RWPE2 (cell line): ENCODE measurements at regions not wholly inside any gene's neighbourhood (a gene's known extent, or its start where the extent isn't known, plus 50 kb on each side); places are given as distances from the start of the nearest gene placed in this dataset.

Source experiments
- ATAC-seq: fragments of 200-7000 bp; cut with Tn5 transposase; 3 replicates; pipeline ENCODE4 v1.9.1; 2021; ENCODE audit warnings: low read depth
- DNase-seq: peaks from one replicate; pipeline ENCODE4 v3.0.0-alpha.2; 2020; ENCODE audit warnings: low spot score
- H3K27ac ChIP-seq: fragments of 450-650 bp; 2 replicates; pipeline ENCODE4 v1.5.1; 2017; ENCODE audit warnings: mild to moderate bottlenecking; ENCODE audit not compliant: poor library complexity, severe bottlenecking
- H3K27me3 ChIP-seq: fragments of 250-450 bp; sonication (Bioruptor Pico); 2 replicates; pipeline ENCODE4 v1.5.1; 2021; ENCODE audit warnings: mild to moderate bottlenecking, moderate library complexity; ENCODE audit not compliant: insufficient read depth, poor library complexity, severe bottlenecking
- H3K36me3 ChIP-seq: fragments of 250-450 bp; sonication (Bioruptor Pico); 2 replicates; pipeline ENCODE4 v1.5.1; 2020; ENCODE audit warnings: low read depth, mild to moderate bottlenecking, moderate library complexity
- H3K4me1 ChIP-seq: fragments of 250-450 bp; sonication (Bioruptor Pico); 2 replicates; pipeline ENCODE4 v1.5.1; 2021; ENCODE audit warnings: mild to moderate bottlenecking, moderate library complexity; ENCODE audit not compliant: insufficient read depth, poor library complexity, severe bottlenecking
- H3K4me3 ChIP-seq: fragments of 250-450 bp; sonication (Bioruptor Pico); 2 replicates; pipeline ENCODE4 v1.5.1; 2021; ENCODE audit warnings: mild to moderate bottlenecking, moderate library complexity; ENCODE audit not compliant: severe bottlenecking
- H3K9me3 ChIP-seq: fragments of 250-450 bp; sonication (Bioruptor Pico); 2 replicates; pipeline ENCODE4 v1.5.1; 2021; ENCODE audit warnings: mild to moderate bottlenecking, moderate library complexity; ENCODE audit not compliant: severe bottlenecking
- CTCF ChIP-seq: fragments of 450-650 bp; IDR thresholded peaks from one replicate; pipeline ENCODE4 v1.5.1; 2017; ENCODE audit warnings: mild to moderate bottlenecking, moderate library complexity; ENCODE audit not compliant: poor library complexity, severe bottlenecking

GRCh38 chr7:12089951-12090756, 120.9 kb upstream of the TMEM106B start:
- DNase-seq (no peak), ATAC-seq (no peak)
- no peak overlapping the region for H3K4me3 ChIP-seq
- no peaks in the 10 kb centered on the region for H3K9me3 ChIP-seq
- H3K27ac ChIP-seq, result no peak overlapping the region
- H3K36me3 ChIP-seq, result no peaks in the 10 kb centered on the region
- no peaks in the 10 kb centered on the region for H3K4me1 ChIP-seq
- no peaks in the 10 kb centered on the region for H3K27me3 ChIP-seq
- no peak for TF ChIP-seq CTCF

- no peaks in the 10 kb centered on the region for H3K9me3 ChIP-seq
- H3K4me3 ChIP-seq, result no peak overlapping the region
- DNase-seq, result no peak
- ATAC-seq, result no peak
- no peak for TF ChIP-seq CTCF
- H3K4me1 ChIP-seq, result no peaks in the 10 kb centered on the region
- H3K36me3 ChIP-seq, result no peaks in the 10 kb centered on the region
- no peaks in the 10 kb centered on the region for H3K27me3 ChIP-seq
- H3K27ac ChIP-seq, result no peak overlapping the region
Measured at GRCh38 chr7:12090757-12091221, 120.3 kb upstream of the TMEM106B start.

GRCh38 chr7:12091231-12091630, 119.9 kb upstream of the TMEM106B start:
- H3K4me3 ChIP-seq, result no peak overlapping the region
- no peak for TF ChIP-seq CTCF
- DNase-seq (no peak), ATAC-seq (no peak)
- H3K4me1 ChIP-seq, result no peaks in the 10 kb centered on the region
- no peaks in the 10 kb centered on the region for H3K9me3 ChIP-seq
- H3K36me3 ChIP-seq, result no peaks in the 10 kb centered on the region
- H3K27ac ChIP-seq, result no peak overlapping the region
- H3K27me3 ChIP-seq, result no peaks in the 10 kb centered on the region

- Histone ChIP-seq H3K4me1 (no peaks in the 10 kb centered on the region), H3K9me3 (no peaks in the 10 kb centered on the region), H3K4me3 (no peak overlapping the region), H3K27me3 (no peaks in the 10 kb centered on the region), H3K36me3 (no peaks in the 10 kb centered on the region), H3K27ac (no peak overlapping the region)
- TF ChIP-seq CTCF, result no peak
- ATAC-seq (no peak), DNase-seq (no peak)
Measured at GRCh38 chr7:12092499-12093130, 118.5 kb upstream of the TMEM106B start.

- no peaks in the 10 kb centered on the region for H3K4me1 ChIP-seq
- no peaks in the 10 kb centered on the region for H3K9me3 ChIP-seq
- H3K36me3 ChIP-seq, result no peaks in the 10 kb centered on the region
- no peak for TF ChIP-seq CTCF
- ATAC-seq, result no peak
- H3K27me3 ChIP-seq, result no peaks in the 10 kb centered on the region
- H3K4me3 ChIP-seq, result no peak overlapping the region
- no peak overlapping the region for H3K27ac ChIP-seq
- no peak for DNase-seq
Measured at GRCh38 chr7:12093365-12093764, 117.7 kb upstream of the TMEM106B start.
